HuH-7 (cell line): ENCODE measurements at regions not wholly inside any gene's neighbourhood (a gene's known extent, or its start where the extent isn't known, plus 50 kb on each side); places are given as distances from the start of the nearest gene placed in this dataset.
"Not testable (repeated sequence)": the region's sequence is repeated elsewhere in the genome, so short reads cannot be mapped to it uniquely, and the experiment has no call there.

ENCODE experiments used
- DNase-seq: peaks from one replicate; pipeline ENCODE4 v3.0.0; 2011; ENCODE audit warnings: low spot score

- DNase-seq, result no peak
These were observed 403.7 kb downstream of the LTN1 start for GRCh38 chr21:28588997-28589396.

- DNase-seq, result no peak
These were observed 404.9 kb downstream of the LTN1 start for GRCh38 chr21:28587748-28588147.

- DNase-seq, result no peak
These were observed 410.7 kb downstream of the LTN1 start for GRCh38 chr21:28581976-28582375.

- DNase-seq, result not testable (repeated sequence)
These were observed 411.4 kb downstream of the LTN1 start for GRCh38 chr21:28581311-28581731.

GRCh38 chr21:28580585-28580984, 412.1 kb downstream of the LTN1 start:
- DNase-seq, result no peak

GRCh38 chr21:28579986-28580550, 412.6 kb downstream of the LTN1 start:
- no peak for DNase-seq

GRCh38 chr21:28568692-28569091, 424.0 kb downstream of the LTN1 start:
- DNase-seq, result no peak

GRCh38 chr21:28563933-28564332, 428.7 kb downstream of the LTN1 start:
- not testable (repeated sequence) for DNase-seq

- no peak for DNase-seq
These were observed 430.9 kb downstream of the LTN1 start for GRCh38 chr21:28561772-28562171.

- DNase-seq, result no peak
These were observed 437.8 kb downstream of the LTN1 start for GRCh38 chr21:28554660-28555475.

GRCh38 chr21:28550057-28550825, 442.4 kb downstream of the LTN1 start:
- DNase-seq, result no peak

GRCh38 chr21:28548291-28548690, 444.4 kb downstream of the LTN1 start:
- no peak for DNase-seq

GRCh38 chr21:28547766-28548165, 444.9 kb downstream of the LTN1 start:
- DNase-seq, result no peak

GRCh38 chr21:28543975-28544374, 448.7 kb downstream of the LTN1 start:
- DNase-seq, result no peak

GRCh38 chr21:28541371-28542112, 451.1 kb downstream of the LTN1 start:
- DNase-seq, result no peak

- no peak for DNase-seq
These were observed 452.2 kb downstream of the LTN1 start for GRCh38 chr21:28540514-28540913.

GRCh38 chr21:28539623-28539988, 453.1 kb downstream of the LTN1 start:
- DNase-seq, result no peak

GRCh38 chr21:28538987-28539622, 453.6 kb downstream of the LTN1 start:
- no peak for DNase-seq

GRCh38 chr21:28537371-28538079, 455.2 kb downstream of the LTN1 start:
- DNase-seq, result no peak

- no peak for DNase-seq
These were observed 460.2 kb downstream of the LTN1 start for GRCh38 chr21:28532446-28532845.

GRCh38 chr21:28523367-28523766, 469.3 kb downstream of the LTN1 start:
- DNase-seq, result no peak
